ENCODE measurements at regions not wholly inside any gene's neighbourhood (a gene's known extent, or its start where the extent isn't known, plus 50 kb on each side); places are given as distances from the start of the nearest gene placed in this dataset.

GRCh38 chr14:44428231-44428945, 78.7 kb downstream of the FSCB start:
- WGBS (ENCODE audit: extremely low coverage, insufficient coverage, insufficient read length), result no CpG with 5 or more reads among the region's 3 CpGs
- no peak overlapping the region for H3K23ac ChIP-seq (ENCODE audit: low read length)
- no peaks in the 10 kb centered on the region for H3K4me1 ChIP-seq (ENCODE audit: control insufficient read depth in 1 of 2, insufficient read depth in 2 of 2, low read length in 2 of 2)
- no peak overlapping the region for H3K4ac ChIP-seq (ENCODE audit: low read depth, low read length)
- H2AFZ ChIP-seq (ENCODE audit: insufficient read depth, low read length, poor library complexity), result no peak overlapping the region
- no peak overlapping the region for H2BK120ac ChIP-seq (ENCODE audit: insufficient read depth, low read length, poor library complexity)
- no peak overlapping the region for H3K27ac ChIP-seq (ENCODE audit: low read depth, low read length)
- no peak for DNase-seq
- H3K27me3 ChIP-seq (ENCODE audit: insufficient read depth, low read length), result no peaks in the 10 kb centered on the region
- H4K91ac ChIP-seq (ENCODE audit: low read depth, low read length), result no peak overlapping the region
- no peaks in the 10 kb centered on the region for H3K79me1 ChIP-seq (ENCODE audit: low read length)
- H3K9me3 ChIP-seq (ENCODE audit: insufficient read depth, low read depth, low read length), result no peaks in the 10 kb centered on the region
- no peak overlapping the region for H4K8ac ChIP-seq (ENCODE audit: low read depth, low read length)
- H3K18ac ChIP-seq (ENCODE audit: low read length), result no peak overlapping the region
- no peak overlapping the region for H3K14ac ChIP-seq (ENCODE audit: low read length)
- no peak overlapping the region for H4K12ac ChIP-seq (ENCODE audit: low read depth, low read length)
- no peak overlapping the region for H2BK12ac ChIP-seq (ENCODE audit: low read length)
- H3K36me3 ChIP-seq (ENCODE audit: control insufficient read depth in 1 of 2, insufficient read depth in 2 of 2, low read length in 2 of 2), result no peaks in the 10 kb centered on the region
- H3K79me2 ChIP-seq (ENCODE audit: control insufficient read depth, insufficient read depth, low read length, poor library complexity), result no peaks in the 10 kb centered on the region
- no peak overlapping the region for H3K4me2 ChIP-seq (ENCODE audit: low read length)
- no peak overlapping the region for H2AK5ac ChIP-seq (ENCODE audit: low read length)
- H3K9ac ChIP-seq (ENCODE audit: low read length), result no peak overlapping the region
- no peak overlapping the region for H2BK5ac ChIP-seq (ENCODE audit: low read depth, low read length, poor library complexity)
- H3K4me3 ChIP-seq (ENCODE audit: low read depth, low read length), result no peak overlapping the region

GRCh38 chr14:44422699-44423098, 84.4 kb downstream of the FSCB start:
- no peaks in the 10 kb centered on the region for H3K4me1 ChIP-seq (ENCODE audit: control insufficient read depth in 1 of 2, insufficient read depth in 2 of 2, low read length in 2 of 2)
- H3K18ac ChIP-seq (ENCODE audit: low read length), result no peak overlapping the region
- H3K79me1 ChIP-seq (ENCODE audit: low read length), result no peaks in the 10 kb centered on the region
- H3K9ac ChIP-seq (ENCODE audit: low read length), result peak overlapping the region; percentile 16
- no peak overlapping the region for H3K4ac ChIP-seq (ENCODE audit: low read depth, low read length)
- no peak overlapping the region for H2AFZ ChIP-seq (ENCODE audit: insufficient read depth, low read length, poor library complexity)
- no peak overlapping the region for H2BK5ac ChIP-seq (ENCODE audit: low read depth, low read length, poor library complexity)
- H2BK12ac ChIP-seq (ENCODE audit: low read length), result no peak overlapping the region
- H4K91ac ChIP-seq (ENCODE audit: low read depth, low read length), result no peak overlapping the region
- H3K14ac ChIP-seq (ENCODE audit: low read length), result no peak overlapping the region
- H4K12ac ChIP-seq (ENCODE audit: low read depth, low read length), result no peak overlapping the region
- no peak overlapping the region for H2BK120ac ChIP-seq (ENCODE audit: insufficient read depth, low read length, poor library complexity)
- no peaks in the 10 kb centered on the region for H3K36me3 ChIP-seq (ENCODE audit: control insufficient read depth in 1 of 2, insufficient read depth in 2 of 2, low read length in 2 of 2)
- no peak overlapping the region for H3K27ac ChIP-seq (ENCODE audit: low read depth, low read length)
- no peak overlapping the region for H4K8ac ChIP-seq (ENCODE audit: low read depth, low read length)
- whole genome bisulfite sequencing (ENCODE audit: extremely low coverage, insufficient coverage, insufficient read length), result no CpG with 5 or more reads among the region's 4 CpGs
- no peaks in the 10 kb centered on the region for H3K9me3 ChIP-seq (ENCODE audit: insufficient read depth, low read depth, low read length)
- no peak overlapping the region for H3K4me3 ChIP-seq (ENCODE audit: low read depth, low read length)
- H3K79me2 ChIP-seq (ENCODE audit: control insufficient read depth, insufficient read depth, low read length, poor library complexity), result no peaks in the 10 kb centered on the region
- H3K4me2 ChIP-seq (ENCODE audit: low read length), result no peak overlapping the region
- H3K27me3 ChIP-seq (ENCODE audit: insufficient read depth, low read length), result no peaks in the 10 kb centered on the region
- H2AK5ac ChIP-seq (ENCODE audit: low read length), result no peak overlapping the region
- no peak for DNase-seq
- no peak overlapping the region for H3K23ac ChIP-seq (ENCODE audit: low read length)

DNA sequence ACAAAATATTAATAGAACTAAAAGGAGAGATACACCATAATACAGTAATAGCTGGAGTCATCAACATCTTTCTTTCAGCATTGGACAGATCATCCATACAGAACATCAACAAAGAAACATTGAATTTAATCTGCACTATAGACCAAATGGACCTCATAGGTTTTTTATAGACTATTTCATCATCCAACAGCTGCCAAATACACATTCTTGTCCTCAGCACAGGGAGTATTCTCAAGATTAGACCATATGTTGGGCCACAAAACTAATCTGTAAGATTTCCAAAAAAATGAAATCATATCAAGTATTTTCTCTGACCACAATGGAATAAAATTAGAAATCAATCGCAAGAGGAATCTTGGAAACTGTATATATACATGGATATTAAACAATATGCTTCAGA, 86.9 kb downstream of the FSCB start:
- H3K79me2 ChIP-seq (ENCODE audit: control insufficient read depth, insufficient read depth, low read length, poor library complexity), result no peaks in the 10 kb centered on the region
- H3K27me3 ChIP-seq (ENCODE audit: insufficient read depth, low read length), result no peaks in the 10 kb centered on the region
- no peak overlapping the region for H2BK120ac ChIP-seq (ENCODE audit: insufficient read depth, low read length, poor library complexity)
- WGBS (ENCODE audit: extremely low coverage, insufficient coverage, insufficient read length), result no CpG with 5 or more reads among the region's 1 CpG
- H2BK12ac ChIP-seq (ENCODE audit: low read length), result no peak overlapping the region
- H2AK5ac ChIP-seq (ENCODE audit: low read length), result no peak overlapping the region
- no peaks in the 10 kb centered on the region for H3K36me3 ChIP-seq (ENCODE audit: control insufficient read depth in 1 of 2, insufficient read depth in 2 of 2, low read length in 2 of 2)
- H4K8ac ChIP-seq (ENCODE audit: low read depth, low read length), result no peak overlapping the region
- no peaks in the 10 kb centered on the region for H3K9me3 ChIP-seq (ENCODE audit: insufficient read depth, low read depth, low read length)
- no peak overlapping the region for H3K27ac ChIP-seq (ENCODE audit: low read depth, low read length)
- H3K14ac ChIP-seq (ENCODE audit: low read length), result no peak overlapping the region
- no peak overlapping the region for H2BK5ac ChIP-seq (ENCODE audit: low read depth, low read length, poor library complexity)
- no peak overlapping the region for H3K18ac ChIP-seq (ENCODE audit: low read length)
- H4K91ac ChIP-seq (ENCODE audit: low read depth, low read length), result no peak overlapping the region
- H2AFZ ChIP-seq (ENCODE audit: insufficient read depth, low read length, poor library complexity), result no peak overlapping the region
- no peak overlapping the region for H3K4me3 ChIP-seq (ENCODE audit: low read depth, low read length)
- no peak overlapping the region for H3K4ac ChIP-seq (ENCODE audit: low read depth, low read length)
- no peak overlapping the region for H4K12ac ChIP-seq (ENCODE audit: low read depth, low read length)
- H3K4me2 ChIP-seq (ENCODE audit: low read length), result no peak overlapping the region
- H3K4me1 ChIP-seq (ENCODE audit: control insufficient read depth in 1 of 2, insufficient read depth in 2 of 2, low read length in 2 of 2), result no peaks in the 10 kb centered on the region
- no peak overlapping the region for H3K9ac ChIP-seq (ENCODE audit: low read length)
- no peak overlapping the region for H3K23ac ChIP-seq (ENCODE audit: low read length)
- no peaks in the 10 kb centered on the region for H3K79me1 ChIP-seq (ENCODE audit: low read length)
- no peak for DNase-seq

DNA sequence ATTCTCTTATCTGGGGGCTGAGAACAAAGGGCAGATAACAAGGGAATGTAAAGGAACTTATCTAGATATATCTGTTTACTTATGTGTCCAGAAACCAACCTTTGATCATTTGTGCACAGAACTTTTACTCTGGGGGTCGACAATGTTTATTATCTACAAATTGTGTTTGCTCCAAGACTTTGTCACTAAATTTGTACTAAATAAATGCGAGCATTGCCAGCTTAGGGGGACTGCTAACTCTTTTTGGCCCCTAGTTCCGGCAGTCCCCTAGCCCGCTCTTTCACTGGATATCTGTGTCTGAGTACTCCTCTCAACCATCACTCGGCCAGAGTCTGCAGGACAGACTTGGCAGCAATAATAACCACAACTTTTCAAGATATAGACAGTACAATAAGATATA, 88.2 kb downstream of the FSCB start:
- no peak overlapping the region for H3K23ac ChIP-seq (ENCODE audit: low read length)
- no peak overlapping the region for H4K12ac ChIP-seq (ENCODE audit: low read depth, low read length)
- H4K8ac ChIP-seq (ENCODE audit: low read depth, low read length), result no peak overlapping the region
- peaks cover 0 to 2% of the 10 kb centered on the region in 2 experiments for H3K36me3 ChIP-seq (ENCODE audit: control insufficient read depth in 1 of 2, insufficient read depth in 2 of 2, low read length in 2 of 2)
- no peak overlapping the region for H4K91ac ChIP-seq (ENCODE audit: low read depth, low read length)
- no peak overlapping the region for H3K4me2 ChIP-seq (ENCODE audit: low read length)
- no peak overlapping the region for H3K18ac ChIP-seq (ENCODE audit: low read length)
- H3K9ac ChIP-seq (ENCODE audit: low read length), result no peak overlapping the region
- no peak for DNase-seq
- no peaks in the 10 kb centered on the region for H3K9me3 ChIP-seq (ENCODE audit: insufficient read depth, low read depth, low read length)
- no peak overlapping the region for H2AK5ac ChIP-seq (ENCODE audit: low read length)
- H2BK120ac ChIP-seq (ENCODE audit: insufficient read depth, low read length, poor library complexity), result no peak overlapping the region
- no peak overlapping the region for H2BK5ac ChIP-seq (ENCODE audit: low read depth, low read length, poor library complexity)
- no peak overlapping the region for H2BK12ac ChIP-seq (ENCODE audit: low read length)
- no peak overlapping the region for H2AFZ ChIP-seq (ENCODE audit: insufficient read depth, low read length, poor library complexity)
- H3K4ac ChIP-seq (ENCODE audit: low read depth, low read length), result no peak overlapping the region
- no peaks in the 10 kb centered on the region for H3K27me3 ChIP-seq (ENCODE audit: insufficient read depth, low read length)
- H3K27ac ChIP-seq (ENCODE audit: low read depth, low read length), result no peak overlapping the region
- H3K4me3 ChIP-seq (ENCODE audit: low read depth, low read length), result no peak overlapping the region
- H3K14ac ChIP-seq (ENCODE audit: low read length), result no peak overlapping the region
- no peaks in the 10 kb centered on the region for H3K79me1 ChIP-seq (ENCODE audit: low read length)
- no peaks in the 10 kb centered on the region for H3K79me2 ChIP-seq (ENCODE audit: control insufficient read depth, insufficient read depth, low read length, poor library complexity)
- H3K4me1 ChIP-seq (ENCODE audit: control insufficient read depth in 1 of 2, insufficient read depth in 2 of 2, low read length in 2 of 2), result no peaks in the 10 kb centered on the region
- no CpG with 5 or more reads among the region's 5 CpGs for WGBS (ENCODE audit: extremely low coverage, insufficient coverage, insufficient read length)
